Inflammatory macrophage treated with lipopolysaccharide for 4 hours (primary cell): ENCODE measurements at regions not wholly inside any gene's neighbourhood (a gene's known extent, or its start where the extent isn't known, plus 50 kb on each side); places are given as distances from the start of the nearest gene placed in this dataset.
"Not testable (repeated sequence)": the region's sequence is repeated elsewhere in the genome, so short reads cannot be mapped to it uniquely, and the experiment has no call there.

Experiments used
- DNase-seq: peaks from one replicate; pipeline ENCODE4 v3.0.0-alpha.2; 2020

GRCh38 chr2:129831018-129831417, 148.4 kb upstream of the RAB6C start:
- DNase-seq = no peak

GRCh38 chr2:129833465-129833864, 146.0 kb upstream of the RAB6C start:
- not testable (repeated sequence) for DNase-seq

GRCh38 chr2:129847043-129847442, 132.4 kb upstream of the RAB6C start:
- no peak for DNase-seq

GRCh38 chr2:129849559-129850160, 129.8 kb upstream of the RAB6C start:
- peak; percentile 75 for DNase-seq

GRCh38 chr2:129857200-129857599, 122.3 kb upstream of the RAB6C start:
- DNase-seq = no peak

GRCh38 chr2:129859175-129859574, 120.3 kb upstream of the RAB6C start:
- DNase-seq = no peak

GRCh38 chr2:129860088-129860487, 119.4 kb upstream of the RAB6C start:
- no peak for DNase-seq

GRCh38 chr2:129861666-129862288, 117.7 kb upstream of the RAB6C start:
- DNase-seq = no peak

- DNase-seq = no peak
These were observed 116.8 kb upstream of the RAB6C start for GRCh38 chr2:129862668-129863067.

GRCh38 chr2:129863350-129863749, 116.1 kb upstream of the RAB6C start:
- no peak for DNase-seq

GRCh38 chr2:129864719-129865118, 114.7 kb upstream of the RAB6C start:
- no peak for DNase-seq

- DNase-seq = no peak
These were observed 113.5 kb upstream of the RAB6C start for GRCh38 chr2:129865976-129866375.

GRCh38 chr2:129866391-129866790, 113.1 kb upstream of the RAB6C start:
- no peak for DNase-seq

- DNase-seq = no peak
These were observed 111.3 kb upstream of the RAB6C start for GRCh38 chr2:129868151-129868550.

- no peak for DNase-seq
These were observed 108.7 kb upstream of the RAB6C start for GRCh38 chr2:129870685-129871241.

GRCh38 chr2:129872446-129872845, 107.0 kb upstream of the RAB6C start:
- no peak for DNase-seq

GRCh38 chr2:129876541-129876940, 102.9 kb upstream of the RAB6C start:
- no peak for DNase-seq

GRCh38 chr2:129877289-129877741, 102.2 kb upstream of the RAB6C start:
- DNase-seq = peak; percentile 74

GRCh38 chr2:129877795-129878775, 101.4 kb upstream of the RAB6C start:
- DNase-seq = peak; percentile 43

GRCh38 chr2:129879614-129880180, 99.8 kb upstream of the RAB6C start:
- no peak for DNase-seq

GRCh38 chr2:129880309-129880708, 99.2 kb upstream of the RAB6C start:
- no peak for DNase-seq

GRCh38 chr2:129880971-129881370, 98.5 kb upstream of the RAB6C start:
- no peak for DNase-seq
